Neural progenitor cell (in vitro differentiated cells): ENCODE measurements at regions not wholly inside any gene's neighbourhood (a gene's known extent, or its start where the extent isn't known, plus 50 kb on each side); places are given as distances from the start of the nearest gene placed in this dataset.

Source experiments
- DNase-seq: peaks from one replicate; pipeline ENCODE4 v3.0.0-alpha.2; 2016; ENCODE audit warnings: low spot score
- H2AFZ ChIP-seq: fragments of 200-600 bp; sonication (generic); replicated peaks from 2 replicates; pipeline ENCODE4 v1.6.1; 2016; ENCODE audit warnings: antibody characterized with exemption
- H3F3A ChIP-seq: fragments of 200-600 bp; sonication (generic); 2 replicates; pipeline ENCODE4 v1.6.1; 2016; ENCODE audit warnings: antibody characterized with exemption, low read depth
- H3K27ac ChIP-seq: fragments of 200-600 bp; sonication (generic); 2 replicates; pipeline ENCODE4 v1.5.1; 2016; ENCODE audit warnings: mild to moderate bottlenecking
- H3K27me3 ChIP-seq: fragments of 200-600 bp; sonication (generic); 2 replicates; pipeline ENCODE4 v1.6.1; 2016; ENCODE audit warnings: mild to moderate bottlenecking, moderate library complexity
- H3K36me3 ChIP-seq: fragments of 200-600 bp; sonication (generic); 2 replicates; pipeline ENCODE4 v1.5.1; 2016
- H3K4me1 ChIP-seq: fragments of 200-600 bp; sonication (generic); 2 replicates; pipeline ENCODE4 v1.6.1; 2016; ENCODE audit warnings: mixed run types
- H3K4me2 ChIP-seq: fragments of 200-600 bp; sonication (generic); 2 replicates; pipeline ENCODE4 v1.6.1; 2016
- H3K4me3 ChIP-seq: fragments of 200-600 bp; sonication (generic); 2 replicates; pipeline ENCODE4 v1.5.1; 2016
- H3K79me2 ChIP-seq: fragments of 200-600 bp; sonication (generic); 2 replicates; pipeline ENCODE4 v1.6.1; 2016; ENCODE audit warnings: low read depth
- H3K9ac ChIP-seq: fragments of 200-600 bp; sonication (generic); 2 replicates; pipeline ENCODE4 v1.6.1; 2016
- H3K9me3 ChIP-seq: fragments of 200-600 bp; sonication (generic); 2 replicates; pipeline ENCODE4 v1.5.1; 2016; ENCODE audit warnings: low read depth
- H4K20me1 ChIP-seq: fragments of 200-600 bp; sonication (generic); 2 replicates; pipeline ENCODE4 v1.6.1; 2016; ENCODE audit warnings: low read depth
- H3K27ac Mint-ChIP-seq: 3 replicates; pipeline ENCODE4 v1.8.0; 2021; ENCODE audit warnings: mixed read lengths
- H3K27me3 Mint-ChIP-seq: 2 replicates; pipeline ENCODE4 v1.8.0; 2022; ENCODE audit warnings: low read depth, mild to moderate bottlenecking, inconsistent platforms, moderate library complexity, mixed read lengths; ENCODE audit not compliant: insufficient read depth
- H3K36me3 Mint-ChIP-seq: 3 replicates; pipeline ENCODE4 v1.8.0; 2021; ENCODE audit warnings: mixed read lengths
- H3K4me1 Mint-ChIP-seq: 3 replicates; pipeline ENCODE4 v1.8.0; 2021; ENCODE audit warnings: mixed read lengths
- H3K4me3 Mint-ChIP-seq: 3 replicates; pipeline ENCODE4 v1.8.0; 2021; ENCODE audit warnings: mild to moderate bottlenecking, moderate library complexity, mixed read lengths
- H3K9me3 Mint-ChIP-seq: 3 replicates; pipeline ENCODE4 v1.8.0; 2020; ENCODE audit warnings: mixed read lengths
- EZH2 ChIP-seq: fragments of 200-600 bp; sonication (generic); IDR thresholded peaks from 2 replicates; pipeline ENCODE4 v1.6.1; 2017; ENCODE audit warnings: antibody characterized with exemption, mild to moderate bottlenecking, moderate library complexity
- EZH2phosphoT487 ChIP-seq: fragments of 200-600 bp; sonication (generic); IDR thresholded peaks from 2 replicates; pipeline ENCODE4 v1.6.1; 2017; ENCODE audit warnings: antibody characterized with exemption
- TF ChIP-seq, protein P1 (sequence below): fragments of 200-600 bp; sonication (generic); IDR thresholded peaks from 2 replicates; pipeline ENCODE4 v1.5.1; 2017; ENCODE audit warnings: antibody characterized with exemption, mild to moderate bottlenecking

DNA sequence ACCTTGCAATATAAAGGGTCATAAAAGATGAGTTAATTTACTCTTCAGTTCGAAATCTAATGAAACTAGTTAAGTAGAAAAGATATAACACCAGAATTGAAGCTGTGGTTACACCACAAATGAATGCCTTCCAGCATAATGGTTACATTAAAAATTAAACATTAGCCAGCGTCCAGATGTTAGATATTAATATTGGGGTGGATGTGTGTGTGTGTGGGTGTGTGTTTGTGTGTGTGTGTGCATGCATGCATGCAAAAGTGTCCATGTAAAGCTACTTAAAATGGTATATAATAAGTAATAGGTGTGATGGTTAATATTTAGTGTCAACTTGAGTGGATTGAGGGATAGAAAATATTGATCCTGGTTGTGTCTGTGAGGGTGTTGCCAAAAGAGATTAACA is 170.4 kb upstream of the FN1 start:
- Histone ChIP-seq H4K20me1 (no peaks in the 10 kb centered on the region), H3K4me2 (no peak overlapping the region), H3F3A (peaks cover 9% of the 10 kb centered on the region), H3K4me1 (no peaks in the 10 kb centered on the region), H2AFZ (no peak overlapping the region), H3K9ac (no peak overlapping the region), H3K27me3 (no peaks in the 10 kb centered on the region), H3K79me2 (no peaks in the 10 kb centered on the region), H3K36me3 (no peaks in the 10 kb centered on the region), H3K27ac (no peak overlapping the region), H3K4me3 (no peak overlapping the region), H3K9me3 (no peaks in the 10 kb centered on the region)
- Mint-ChIP-seq H3K36me3 (no peaks in the 10 kb centered on the region), H3K4me1 (no peaks in the 10 kb centered on the region), H3K27me3 (no peaks in the 10 kb centered on the region), H3K4me3 (no peak overlapping the region), H3K9me3 (no peaks in the 10 kb centered on the region), H3K27ac (no peak overlapping the region)
- TF ChIP-seq EZH2 (no peak), EZH2phosphoT487 (no peak)
- TF ChIP-seq, protein P1, sequence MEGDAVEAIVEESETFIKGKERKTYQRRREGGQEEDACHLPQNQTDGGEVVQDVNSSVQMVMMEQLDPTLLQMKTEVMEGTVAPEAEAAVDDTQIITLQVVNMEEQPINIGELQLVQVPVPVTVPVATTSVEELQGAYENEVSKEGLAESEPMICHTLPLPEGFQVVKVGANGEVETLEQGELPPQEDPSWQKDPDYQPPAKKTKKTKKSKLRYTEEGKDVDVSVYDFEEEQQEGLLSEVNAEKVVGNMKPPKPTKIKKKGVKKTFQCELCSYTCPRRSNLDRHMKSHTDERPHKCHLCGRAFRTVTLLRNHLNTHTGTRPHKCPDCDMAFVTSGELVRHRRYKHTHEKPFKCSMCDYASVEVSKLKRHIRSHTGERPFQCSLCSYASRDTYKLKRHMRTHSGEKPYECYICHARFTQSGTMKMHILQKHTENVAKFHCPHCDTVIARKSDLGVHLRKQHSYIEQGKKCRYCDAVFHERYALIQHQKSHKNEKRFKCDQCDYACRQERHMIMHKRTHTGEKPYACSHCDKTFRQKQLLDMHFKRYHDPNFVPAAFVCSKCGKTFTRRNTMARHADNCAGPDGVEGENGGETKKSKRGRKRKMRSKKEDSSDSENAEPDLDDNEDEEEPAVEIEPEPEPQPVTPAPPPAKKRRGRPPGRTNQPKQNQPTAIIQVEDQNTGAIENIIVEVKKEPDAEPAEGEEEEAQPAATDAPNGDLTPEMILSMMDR: no peak
- DNase-seq: no peak

DNA sequence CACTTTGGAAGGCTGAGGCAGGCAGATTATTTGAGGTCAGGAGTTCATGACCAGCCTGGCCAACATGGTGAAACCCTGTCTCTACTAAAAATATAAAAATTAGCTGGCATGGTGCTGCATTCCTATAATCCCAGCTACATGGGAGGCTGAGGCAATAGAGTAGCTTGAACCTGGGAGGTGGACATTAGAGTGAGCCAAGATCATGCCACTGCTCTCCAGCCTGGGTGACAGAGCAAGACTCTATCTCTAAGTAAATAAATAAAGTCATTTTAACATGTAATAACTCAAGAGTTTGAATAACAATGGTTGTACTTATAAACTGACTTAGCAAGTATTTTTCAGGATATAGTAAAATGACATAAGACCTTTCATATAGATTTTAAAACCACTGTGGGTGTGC is 169.3 kb upstream of the FN1 start:
- no peaks in the 10 kb centered on the region for H3K27me3 ChIP-seq
- H3K27ac ChIP-seq: no peak overlapping the region
- no peak overlapping the region for H3K4me3 ChIP-seq
- no peaks in the 10 kb centered on the region for H4K20me1 ChIP-seq
- H3K4me3 Mint-ChIP-seq: no peak overlapping the region
- no peaks in the 10 kb centered on the region for H3K36me3 Mint-ChIP-seq
- H3K4me1 Mint-ChIP-seq: no peaks in the 10 kb centered on the region
- no peaks in the 10 kb centered on the region for H3K4me1 ChIP-seq
- TF ChIP-seq EZH2 (no peak), EZH2phosphoT487 (no peak)
- TF ChIP-seq, protein P1: no peak
- H3K27me3 Mint-ChIP-seq: no peaks in the 10 kb centered on the region
- no peaks in the 10 kb centered on the region for H3K9me3 ChIP-seq
- peaks cover 9% of the 10 kb centered on the region for H3F3A ChIP-seq
- no peaks in the 10 kb centered on the region for H3K36me3 ChIP-seq
- H2AFZ ChIP-seq: no peak overlapping the region
- no peaks in the 10 kb centered on the region for H3K9me3 Mint-ChIP-seq
- no peaks in the 10 kb centered on the region for H3K79me2 ChIP-seq
- no peak overlapping the region for H3K9ac ChIP-seq
- H3K27ac Mint-ChIP-seq: no peak overlapping the region
- no peak for DNase-seq
- no peak overlapping the region for H3K4me2 ChIP-seq

DNA sequence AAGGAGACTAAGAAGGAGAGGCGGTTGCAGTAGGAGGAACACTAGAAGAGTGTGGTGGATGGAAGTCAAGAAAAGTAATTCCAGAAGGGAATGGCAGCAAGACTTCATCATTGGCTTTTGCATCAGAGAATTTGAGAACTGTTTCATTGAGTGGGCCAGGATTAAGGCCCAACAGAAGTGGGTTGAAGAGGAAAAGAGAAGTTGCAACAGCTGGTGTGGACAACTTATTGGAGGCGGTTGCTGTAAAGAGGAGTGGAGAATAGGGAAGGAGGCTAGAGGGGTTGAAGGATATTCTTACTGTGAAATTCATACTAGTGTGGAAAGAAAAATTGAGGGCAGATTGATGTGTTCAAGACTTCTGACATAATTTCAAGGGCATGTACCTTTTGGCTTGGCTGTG is 168.7 kb upstream of the FN1 start:
- no peaks in the 10 kb centered on the region for H4K20me1 ChIP-seq
- no peaks in the 10 kb centered on the region for H3K27me3 Mint-ChIP-seq
- H3K9me3 ChIP-seq: no peaks in the 10 kb centered on the region
- no peaks in the 10 kb centered on the region for H3K79me2 ChIP-seq
- no peaks in the 10 kb centered on the region for H3K9me3 Mint-ChIP-seq
- H3K4me3 ChIP-seq: no peak overlapping the region
- H3K4me3 Mint-ChIP-seq: no peak overlapping the region
- H3K4me1 Mint-ChIP-seq: no peaks in the 10 kb centered on the region
- DNase-seq: no peak
- H3K36me3 Mint-ChIP-seq: no peaks in the 10 kb centered on the region
- H3K27ac Mint-ChIP-seq: no peak overlapping the region
- TF ChIP-seq, protein P1: no peak
- TF ChIP-seq EZH2phosphoT487: no peak
- no peak for TF ChIP-seq EZH2
- no peaks in the 10 kb centered on the region for H3K27me3 ChIP-seq
- no peak overlapping the region for H3K9ac ChIP-seq
- no peak overlapping the region for H3K27ac ChIP-seq
- H3K4me1 ChIP-seq: no peaks in the 10 kb centered on the region
- peaks cover 9% of the 10 kb centered on the region for H3F3A ChIP-seq
- H2AFZ ChIP-seq: no peak overlapping the region
- H3K4me2 ChIP-seq: no peak overlapping the region
- no peaks in the 10 kb centered on the region for H3K36me3 ChIP-seq

DNA sequence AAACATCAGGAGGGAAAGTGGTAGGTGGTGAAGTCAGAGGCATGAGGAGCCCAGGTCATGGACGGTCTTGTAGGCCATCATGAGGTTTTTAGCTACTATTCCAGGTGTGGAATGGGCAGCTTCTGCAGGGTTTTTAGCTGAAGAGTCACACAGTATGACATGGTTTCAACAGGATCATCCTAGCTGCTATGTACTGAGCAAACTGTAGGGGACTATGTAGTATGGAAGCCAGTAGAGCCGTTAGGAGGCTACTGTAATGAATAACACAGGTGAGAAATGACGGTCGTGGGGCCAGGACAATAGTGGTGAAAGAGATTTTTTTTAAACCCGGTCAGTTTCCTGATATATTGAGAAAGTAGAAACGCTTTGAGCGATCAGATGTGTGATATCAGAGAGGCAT is 167.6 kb upstream of the FN1 start:
- TF ChIP-seq EZH2phosphoT487: no peak
- TF ChIP-seq, protein P1: no peak
- no peak for TF ChIP-seq EZH2

More for the DNA sequence above, 167.6 kb upstream of the FN1 start:
- Histone ChIP-seq H2AFZ (no peak overlapping the region), H3K4me2 (no peak overlapping the region), H3K4me1 (no peaks in the 10 kb centered on the region), H3K27ac (no peak overlapping the region), H3K9me3 (no peaks in the 10 kb centered on the region), H3K9ac (no peak overlapping the region), H3K4me3 (no peak overlapping the region), H3K27me3 (no peaks in the 10 kb centered on the region), H4K20me1 (no peaks in the 10 kb centered on the region), H3K36me3 (no peaks in the 10 kb centered on the region), H3K79me2 (no peaks in the 10 kb centered on the region), H3F3A (peaks cover 6% of the 10 kb centered on the region)
- DNase-seq: no peak
- H3K27ac Mint-ChIP-seq: no peak overlapping the region
- H3K27me3 Mint-ChIP-seq: no peaks in the 10 kb centered on the region
- no peaks in the 10 kb centered on the region for H3K9me3 Mint-ChIP-seq
- no peak overlapping the region for H3K4me3 Mint-ChIP-seq
- H3K36me3 Mint-ChIP-seq: no peaks in the 10 kb centered on the region
- no peaks in the 10 kb centered on the region for H3K4me1 Mint-ChIP-seq
